ENCODE measurements at regions not wholly inside any gene's neighbourhood (a gene's known extent, or its start where the extent isn't known, plus 50 kb on each side); places are given as distances from the start of the nearest gene placed in this dataset.
A peak's percentile ranks its signal among the peaks of the same experiment; 100 is the strongest.

GRCh38 chr9:91047529-91047928 is 245.9 kb downstream of the SYK start:
- Histone ChIP-seq H3K4me1 (ENCODE audit: insufficient read depth, low read length) (peaks cover 13% of the 10 kb centered on the region), H4K20me1 (ENCODE audit: insufficient read depth, low read length) (no peaks in the 10 kb centered on the region), H3K79me2 (ENCODE audit: insufficient read depth, low read length) (no peaks in the 10 kb centered on the region), H2AFZ (ENCODE audit: low read depth, low read length) (no peak overlapping the region), H3K36me3 (ENCODE audit: insufficient read depth, low read length) (no peaks in the 10 kb centered on the region), H3K4me3 (ENCODE audit: insufficient read depth, low read depth, low read length) (no peak overlapping the region), H3K9ac (ENCODE audit: low read length) (no peak overlapping the region), H3K27ac (ENCODE audit: low read depth, low read length) (no peak overlapping the region), H3K27me3 (ENCODE audit: insufficient read depth, low read length) (no peaks in the 10 kb centered on the region), H3K4me2 (ENCODE audit: low read length) (peak overlapping the region; percentile 59), H3K9me3 (ENCODE audit: insufficient read depth, low read depth, low read length) (no peaks in the 10 kb centered on the region)
- H3K9me3 Mint-ChIP-seq (ENCODE audit: unreplicated experiment) = no peaks in the 10 kb centered on the region
- H3K4me3 Mint-ChIP-seq (ENCODE audit: unreplicated experiment) = no peak overlapping the region
- FAIRE-seq (peak; percentile 58), DNase-seq (ENCODE audit: low read depth) (peak; percentile 9)
- TF ChIP-seq, protein P1, sequence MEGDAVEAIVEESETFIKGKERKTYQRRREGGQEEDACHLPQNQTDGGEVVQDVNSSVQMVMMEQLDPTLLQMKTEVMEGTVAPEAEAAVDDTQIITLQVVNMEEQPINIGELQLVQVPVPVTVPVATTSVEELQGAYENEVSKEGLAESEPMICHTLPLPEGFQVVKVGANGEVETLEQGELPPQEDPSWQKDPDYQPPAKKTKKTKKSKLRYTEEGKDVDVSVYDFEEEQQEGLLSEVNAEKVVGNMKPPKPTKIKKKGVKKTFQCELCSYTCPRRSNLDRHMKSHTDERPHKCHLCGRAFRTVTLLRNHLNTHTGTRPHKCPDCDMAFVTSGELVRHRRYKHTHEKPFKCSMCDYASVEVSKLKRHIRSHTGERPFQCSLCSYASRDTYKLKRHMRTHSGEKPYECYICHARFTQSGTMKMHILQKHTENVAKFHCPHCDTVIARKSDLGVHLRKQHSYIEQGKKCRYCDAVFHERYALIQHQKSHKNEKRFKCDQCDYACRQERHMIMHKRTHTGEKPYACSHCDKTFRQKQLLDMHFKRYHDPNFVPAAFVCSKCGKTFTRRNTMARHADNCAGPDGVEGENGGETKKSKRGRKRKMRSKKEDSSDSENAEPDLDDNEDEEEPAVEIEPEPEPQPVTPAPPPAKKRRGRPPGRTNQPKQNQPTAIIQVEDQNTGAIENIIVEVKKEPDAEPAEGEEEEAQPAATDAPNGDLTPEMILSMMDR (IDR thresholded peaks at IDR 0.05; ENCODE audit: insufficient read depth, low read depth, low read length) = no peak
- TF ChIP-seq EZH2 (IDR thresholded peaks at IDR 0.05; ENCODE audit: insufficient read depth, low read length) = no peak
- peaks cover 2% of the 10 kb centered on the region for H3K27me3 Mint-ChIP-seq (ENCODE audit: low read depth, unreplicated experiment)
- no peaks in the 10 kb centered on the region for H3K36me3 Mint-ChIP-seq (ENCODE audit: low read depth, unreplicated experiment)
- peaks cover 23% of the 10 kb centered on the region for H3K4me1 Mint-ChIP-seq (ENCODE audit: low read depth, unreplicated experiment)
- peak overlapping the region; percentile 22 for H3K27ac Mint-ChIP-seq (ENCODE audit: unreplicated experiment)

DNA sequence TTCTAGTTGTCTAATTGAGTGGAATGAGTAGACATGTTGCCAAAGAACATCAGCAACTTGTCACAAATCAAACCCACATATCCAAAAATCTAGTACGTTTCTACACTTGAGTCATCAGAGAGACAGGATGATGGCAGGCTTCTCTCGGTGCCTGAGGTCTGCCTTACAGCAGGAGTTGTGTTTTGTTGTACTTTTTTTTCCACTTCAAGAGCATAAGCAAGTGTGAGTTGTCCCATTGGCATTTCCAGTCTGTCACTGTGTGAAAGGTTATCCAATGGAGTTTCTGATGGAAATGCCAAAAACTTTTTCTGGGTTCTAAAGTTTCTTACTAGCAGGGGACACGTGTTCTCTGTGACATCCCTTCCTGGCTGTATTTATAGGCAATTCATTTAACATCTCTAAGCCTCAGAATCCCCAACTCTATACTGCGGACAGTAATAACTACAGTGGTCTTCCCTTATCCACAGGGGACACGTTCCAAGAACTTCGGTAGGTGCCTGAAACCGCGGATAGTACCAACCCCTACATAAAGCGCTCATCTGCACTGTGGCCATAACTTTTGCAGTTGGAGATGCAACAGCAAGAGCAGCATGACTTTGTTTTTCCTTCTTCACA is 246.5 kb downstream of the SYK start:
- Mint-ChIP-seq H3K4me1 (ENCODE audit: low read depth, unreplicated experiment) (peaks cover 23% of the 10 kb centered on the region), H3K4me3 (ENCODE audit: unreplicated experiment) (no peak overlapping the region), H3K36me3 (ENCODE audit: low read depth, unreplicated experiment) (no peaks in the 10 kb centered on the region), H3K27ac (ENCODE audit: unreplicated experiment) (peak overlapping the region; percentile 28), H3K9me3 (ENCODE audit: unreplicated experiment) (no peaks in the 10 kb centered on the region), H3K27me3 (ENCODE audit: low read depth, unreplicated experiment) (peaks cover 2% of the 10 kb centered on the region)
- H3K9me3 ChIP-seq (ENCODE audit: insufficient read depth, low read depth, low read length) = no peaks in the 10 kb centered on the region
- peak; percentile 96 for FAIRE-seq
- peak; percentile 89 for DNase-seq (ENCODE audit: low read depth)
- H3K36me3 ChIP-seq (ENCODE audit: insufficient read depth, low read length) = no peaks in the 10 kb centered on the region
- H3K79me2 ChIP-seq (ENCODE audit: insufficient read depth, low read length) = no peaks in the 10 kb centered on the region
- H3K4me2 ChIP-seq (ENCODE audit: low read length) = peak overlapping the region; percentile 59
- peaks cover 13% of the 10 kb centered on the region for H3K4me1 ChIP-seq (ENCODE audit: insufficient read depth, low read length)
- H2AFZ ChIP-seq (ENCODE audit: low read depth, low read length) = no peak overlapping the region
- no peak overlapping the region for H3K9ac ChIP-seq (ENCODE audit: low read length)
- TF ChIP-seq, protein P1 (IDR thresholded peaks at IDR 0.05; ENCODE audit: insufficient read depth, low read depth, low read length) = no peak
- TF ChIP-seq EZH2 (IDR thresholded peaks at IDR 0.05; ENCODE audit: insufficient read depth, low read length) = no peak
- no peak overlapping the region for H3K27ac ChIP-seq (ENCODE audit: low read depth, low read length)
- no peak overlapping the region for H3K4me3 ChIP-seq (ENCODE audit: insufficient read depth, low read depth, low read length)
- no peaks in the 10 kb centered on the region for H4K20me1 ChIP-seq (ENCODE audit: insufficient read depth, low read length)
- H3K27me3 ChIP-seq (ENCODE audit: insufficient read depth, low read length) = no peaks in the 10 kb centered on the region

DNA sequence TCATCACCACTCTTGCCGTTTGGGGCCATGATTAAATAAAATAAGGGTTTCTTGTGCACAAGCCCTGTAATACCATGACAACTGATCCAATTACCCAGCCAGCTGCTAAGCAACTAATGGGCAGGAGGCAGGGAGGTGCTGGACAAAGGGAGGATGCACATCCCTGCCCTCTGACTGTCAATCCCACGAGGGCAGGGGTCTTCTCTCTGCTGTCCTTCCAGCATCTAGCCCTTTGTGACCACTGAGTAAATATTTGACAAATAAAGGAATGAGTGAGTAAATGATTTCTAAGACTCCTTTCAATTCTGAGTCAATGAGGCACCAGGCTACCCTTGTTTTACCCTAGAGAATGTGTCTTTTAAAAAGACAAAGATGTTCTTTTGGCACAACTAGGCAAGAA is 247.1 kb downstream of the SYK start:
- no peak overlapping the region for H3K4me2 ChIP-seq (ENCODE audit: low read length)
- no peak for FAIRE-seq
- no peaks in the 10 kb centered on the region for H3K9me3 ChIP-seq (ENCODE audit: insufficient read depth, low read depth, low read length)
- no peaks in the 10 kb centered on the region for H4K20me1 ChIP-seq (ENCODE audit: insufficient read depth, low read length)
- Mint-ChIP-seq H3K9me3 (ENCODE audit: unreplicated experiment) (no peaks in the 10 kb centered on the region), H3K4me1 (ENCODE audit: low read depth, unreplicated experiment) (peaks cover 23% of the 10 kb centered on the region), H3K36me3 (ENCODE audit: low read depth, unreplicated experiment) (no peaks in the 10 kb centered on the region), H3K27ac (ENCODE audit: unreplicated experiment) (peak overlapping the region; percentile 28), H3K4me3 (ENCODE audit: unreplicated experiment) (no peak overlapping the region), H3K27me3 (ENCODE audit: low read depth, unreplicated experiment) (peaks cover 2% of the 10 kb centered on the region)
- no peak for DNase-seq (ENCODE audit: low read depth)
- no peak for TF ChIP-seq EZH2 (IDR thresholded peaks at IDR 0.05; ENCODE audit: insufficient read depth, low read length)
- TF ChIP-seq, protein P1 (IDR thresholded peaks at IDR 0.05; ENCODE audit: insufficient read depth, low read depth, low read length) = no peak
- no peaks in the 10 kb centered on the region for H3K79me2 ChIP-seq (ENCODE audit: insufficient read depth, low read length)
- H2AFZ ChIP-seq (ENCODE audit: low read depth, low read length) = no peak overlapping the region
- peaks cover 13% of the 10 kb centered on the region for H3K4me1 ChIP-seq (ENCODE audit: insufficient read depth, low read length)
- no peak overlapping the region for H3K27ac ChIP-seq (ENCODE audit: low read depth, low read length)
- no peaks in the 10 kb centered on the region for H3K27me3 ChIP-seq (ENCODE audit: insufficient read depth, low read length)
- no peak overlapping the region for H3K4me3 ChIP-seq (ENCODE audit: insufficient read depth, low read depth, low read length)
- H3K36me3 ChIP-seq (ENCODE audit: insufficient read depth, low read length) = no peaks in the 10 kb centered on the region
- H3K9ac ChIP-seq (ENCODE audit: low read length) = no peak overlapping the region

Measured in astrocyte (in vitro differentiated cells and primary cell).